ENCODE measurements at regions not wholly inside any gene's neighbourhood (a gene's known extent, or its start where the extent isn't known, plus 50 kb on each side); places are given as distances from the start of the nearest gene placed in this dataset.

- TF ChIP-seq, protein P1, sequence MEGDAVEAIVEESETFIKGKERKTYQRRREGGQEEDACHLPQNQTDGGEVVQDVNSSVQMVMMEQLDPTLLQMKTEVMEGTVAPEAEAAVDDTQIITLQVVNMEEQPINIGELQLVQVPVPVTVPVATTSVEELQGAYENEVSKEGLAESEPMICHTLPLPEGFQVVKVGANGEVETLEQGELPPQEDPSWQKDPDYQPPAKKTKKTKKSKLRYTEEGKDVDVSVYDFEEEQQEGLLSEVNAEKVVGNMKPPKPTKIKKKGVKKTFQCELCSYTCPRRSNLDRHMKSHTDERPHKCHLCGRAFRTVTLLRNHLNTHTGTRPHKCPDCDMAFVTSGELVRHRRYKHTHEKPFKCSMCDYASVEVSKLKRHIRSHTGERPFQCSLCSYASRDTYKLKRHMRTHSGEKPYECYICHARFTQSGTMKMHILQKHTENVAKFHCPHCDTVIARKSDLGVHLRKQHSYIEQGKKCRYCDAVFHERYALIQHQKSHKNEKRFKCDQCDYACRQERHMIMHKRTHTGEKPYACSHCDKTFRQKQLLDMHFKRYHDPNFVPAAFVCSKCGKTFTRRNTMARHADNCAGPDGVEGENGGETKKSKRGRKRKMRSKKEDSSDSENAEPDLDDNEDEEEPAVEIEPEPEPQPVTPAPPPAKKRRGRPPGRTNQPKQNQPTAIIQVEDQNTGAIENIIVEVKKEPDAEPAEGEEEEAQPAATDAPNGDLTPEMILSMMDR (IDR thresholded peaks at IDR 0.05): no peak
- no peak for TF ChIP-seq POLR2A (IDR thresholded peaks at IDR 0.05)
These were observed 540.9 kb downstream of the RAB38 start for GRCh38 chr11:87634331-87634730.

All from vagina (tissue), 2 donors.